SK-N-SH (cell line): ENCODE measurements at regions not wholly inside any gene's neighbourhood (a gene's known extent, or its start where the extent isn't known, plus 50 kb on each side); places are given as distances from the start of the nearest gene placed in this dataset.

Experiments used
- RFX5 ChIP-seq: IDR thresholded peaks from 2 replicates; pipeline ENCODE4 v1.6.1; 2012; ENCODE audit warnings: mild to moderate bottlenecking, improper control_type of control experiment, low read length
- TF ChIP-seq, protein P1 (sequence below): fragments of 200-600 bp; sonication (generic); IDR thresholded peaks from 2 replicates; pipeline ENCODE4 v1.6.1; 2017; ENCODE audit warnings: antibody characterized with exemption, mild to moderate bottlenecking, moderate library complexity

DNA sequence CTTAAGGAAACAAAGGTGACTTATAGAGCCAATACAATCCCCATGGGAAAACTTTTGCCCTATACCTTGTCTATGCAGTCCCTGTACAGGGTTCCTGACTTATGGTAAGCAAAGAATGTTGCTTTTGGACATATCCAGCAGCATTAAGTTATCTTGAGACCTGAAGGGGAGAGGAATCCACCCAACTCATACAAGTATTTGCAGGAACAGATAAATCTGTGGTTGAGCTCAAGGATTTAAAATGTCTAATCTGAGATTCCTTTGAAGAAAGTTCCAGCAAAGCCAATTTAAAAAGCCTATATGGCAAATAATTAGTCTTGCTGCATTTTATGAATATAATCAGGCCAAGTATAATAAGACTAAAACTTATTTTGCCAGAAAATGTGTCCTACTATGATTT is 739.5 kb upstream of the CDH2 start:
- TF ChIP-seq, protein P1, sequence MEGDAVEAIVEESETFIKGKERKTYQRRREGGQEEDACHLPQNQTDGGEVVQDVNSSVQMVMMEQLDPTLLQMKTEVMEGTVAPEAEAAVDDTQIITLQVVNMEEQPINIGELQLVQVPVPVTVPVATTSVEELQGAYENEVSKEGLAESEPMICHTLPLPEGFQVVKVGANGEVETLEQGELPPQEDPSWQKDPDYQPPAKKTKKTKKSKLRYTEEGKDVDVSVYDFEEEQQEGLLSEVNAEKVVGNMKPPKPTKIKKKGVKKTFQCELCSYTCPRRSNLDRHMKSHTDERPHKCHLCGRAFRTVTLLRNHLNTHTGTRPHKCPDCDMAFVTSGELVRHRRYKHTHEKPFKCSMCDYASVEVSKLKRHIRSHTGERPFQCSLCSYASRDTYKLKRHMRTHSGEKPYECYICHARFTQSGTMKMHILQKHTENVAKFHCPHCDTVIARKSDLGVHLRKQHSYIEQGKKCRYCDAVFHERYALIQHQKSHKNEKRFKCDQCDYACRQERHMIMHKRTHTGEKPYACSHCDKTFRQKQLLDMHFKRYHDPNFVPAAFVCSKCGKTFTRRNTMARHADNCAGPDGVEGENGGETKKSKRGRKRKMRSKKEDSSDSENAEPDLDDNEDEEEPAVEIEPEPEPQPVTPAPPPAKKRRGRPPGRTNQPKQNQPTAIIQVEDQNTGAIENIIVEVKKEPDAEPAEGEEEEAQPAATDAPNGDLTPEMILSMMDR = no peak
- no peak for TF ChIP-seq RFX5
